Esophagus (tissue), 2 donors: ENCODE measurements at regions not wholly inside any gene's neighbourhood (a gene's known extent, or its start where the extent isn't known, plus 50 kb on each side); places are given as distances from the start of the nearest gene placed in this dataset.

Source experiments
- H3K27ac ChIP-seq, 2 donors: one replicate each; pipeline ENCODE4 v1.5.1; 2013; ENCODE audit warnings: low read depth in 2 of 2, mild to moderate bottlenecking in 2 of 2, inconsistent platforms in 1 of 2, low read length in 1 of 2, moderate library complexity in 1 of 2
- H3K27me3 ChIP-seq, 2 donors: one replicate each; pipeline ENCODE4 v1.6.1; 2013; ENCODE audit warnings: low read length in 2 of 2, control low read depth in 1 of 2, mild to moderate bottlenecking in 1 of 2; ENCODE audit not compliant: insufficient read depth in 2 of 2, control insufficient read depth in 1 of 2
- H3K36me3 ChIP-seq, 2 donors: one replicate each; pipeline ENCODE4 v1.6.1; 2013; ENCODE audit warnings: low read length in 1 of 2; ENCODE audit not compliant: control insufficient read depth in 2 of 2, insufficient read depth in 2 of 2
- H3K4me1 ChIP-seq, 2 donors: one replicate each; pipeline ENCODE4 v1.6.1; 2013; ENCODE audit warnings: low read length in 1 of 2; ENCODE audit not compliant: control insufficient read depth in 2 of 2, insufficient read depth in 2 of 2
- H3K4me3 ChIP-seq, 2 donors: one replicate each; pipeline ENCODE4 v1.5.1; 2013; ENCODE audit warnings: low read length in 2 of 2, mild to moderate bottlenecking in 2 of 2, low read depth in 1 of 2, moderate library complexity in 1 of 2
- H3K9me3 ChIP-seq, 2 donors: one replicate each; pipeline ENCODE4 v1.6.1; 2013; ENCODE audit warnings: mild to moderate bottlenecking in 2 of 2, low read depth in 1 of 2, low read length in 1 of 2, moderate library complexity in 1 of 2; ENCODE audit not compliant: control insufficient read depth in 2 of 2, insufficient read depth in 1 of 2
- WGBS, 2 donors: extraction: QIAGEN DNeasy Blood & Tissue Kit; methylation state at CpG; one replicate each; pipeline ENCODE4 v1.1.7; 2013; 5-methylcytosine and 5-hydroxymethylcytosine counted together
- donor health status: healthy with polysubstance abuse.
- donor health status: Bipolar disorder and iron deficiency.

- no peaks in the 10 kb centered on the region for H3K36me3 ChIP-seq
- no peak overlapping the region for H3K4me3 ChIP-seq
- no peak overlapping the region for H3K27ac ChIP-seq
- WGBS, 2 donors, result 48 to 74% methylated on average over 1 of the region's 1 CpG
- H3K9me3 ChIP-seq, result no peaks in the 10 kb centered on the region
- no peaks in the 10 kb centered on the region for H3K27me3 ChIP-seq
- peaks cover 0 to 2% of the 10 kb centered on the region in 2 donors for H3K4me1 ChIP-seq
These were observed 106.7 kb upstream of the PTPN3 start for GRCh38 chr9:109604781-109605180.

- H3K27me3 ChIP-seq, result no peaks in the 10 kb centered on the region
- H3K36me3 ChIP-seq, result no peaks in the 10 kb centered on the region
- no peaks in the 10 kb centered on the region for H3K4me1 ChIP-seq
- H3K4me3 ChIP-seq, result no peak overlapping the region
- H3K9me3 ChIP-seq, result no peaks in the 10 kb centered on the region
- no peak overlapping the region for H3K27ac ChIP-seq
- WGBS, 2 donors, result 89 to 93% methylated on average over 1 of the region's 1 CpG
These were observed 111.0 kb upstream of the PTPN3 start for GRCh38 chr9:109609060-109609459.

GRCh38 chr9:109616571-109617120, 118.5 kb upstream of the PTPN3 start:
- H3K27me3 ChIP-seq, result no peaks in the 10 kb centered on the region
- H3K9me3 ChIP-seq, result peaks cover 0 to 4% of the 10 kb centered on the region in 2 donors
- no peak overlapping the region for H3K27ac ChIP-seq
- H3K4me3 ChIP-seq, result no peak overlapping the region
- 76 to 84% methylated on average over 1 of the region's 1 CpG for WGBS, 2 donors
- H3K4me1 ChIP-seq, result no peaks in the 10 kb centered on the region
- no peaks in the 10 kb centered on the region for H3K36me3 ChIP-seq

- no peak overlapping the region for H3K27ac ChIP-seq
- WGBS, 2 donors, result 54 to 69% methylated on average over 3 of the region's 3 CpGs
- no peaks in the 10 kb centered on the region for H3K36me3 ChIP-seq
- no peaks in the 10 kb centered on the region for H3K4me1 ChIP-seq
- peaks cover 0 to 4% of the 10 kb centered on the region in 2 donors for H3K9me3 ChIP-seq
- H3K4me3 ChIP-seq, result no peak overlapping the region
- no peaks in the 10 kb centered on the region for H3K27me3 ChIP-seq
These were observed 121.2 kb upstream of the PTPN3 start for GRCh38 chr9:109619310-109619709.

- Histone ChIP-seq H3K36me3 (no peaks in the 10 kb centered on the region), H3K4me1 (no peaks in the 10 kb centered on the region), H3K27ac (no peak overlapping the region), H3K27me3 (peaks cover 0 to 2% of the 10 kb centered on the region in 2 donors), H3K4me3 (no peak overlapping the region), H3K9me3 (no peaks in the 10 kb centered on the region)
- 72 to 82% methylated on average over 3 of the region's 3 CpGs for WGBS, 2 donors
These were observed 126.0 kb upstream of the PTPN3 start for GRCh38 chr9:109624143-109624542.

- 50 to 62% methylated on average over 1 of the region's 1 CpG for WGBS, 2 donors
- H3K4me1 ChIP-seq, result no peaks in the 10 kb centered on the region
- H3K9me3 ChIP-seq, result no peaks in the 10 kb centered on the region
These were observed 126.8 kb upstream of the PTPN3 start for GRCh38 chr9:109624896-109625295.

GRCh38 chr9:109627042-109627441, 128.9 kb upstream of the PTPN3 start:
- H3K27ac ChIP-seq, result no peak overlapping the region
- no peaks in the 10 kb centered on the region for H3K9me3 ChIP-seq
- no peak overlapping the region for H3K4me3 ChIP-seq
- H3K36me3 ChIP-seq, result no peaks in the 10 kb centered on the region
- peaks cover 0 to 2% of the 10 kb centered on the region in 2 donors for H3K27me3 ChIP-seq
- WGBS, 2 donors, result 76 to 78% methylated on average over 4 of the region's 4 CpGs
- no peaks in the 10 kb centered on the region for H3K4me1 ChIP-seq

More at GRCh38 chr9:109624896-109625295, 126.8 kb upstream of the PTPN3 start:
- Histone ChIP-seq H3K27ac (no peak overlapping the region), H3K4me3 (no peak overlapping the region), H3K27me3 (peaks cover 0 to 2% of the 10 kb centered on the region in 2 donors), H3K36me3 (no peaks in the 10 kb centered on the region)

GRCh38 chr9:109629615-109630014, 131.5 kb upstream of the PTPN3 start:
- no peaks in the 10 kb centered on the region for H3K36me3 ChIP-seq
- H3K27ac ChIP-seq, result no peak overlapping the region
- 39 to 62% methylated on average over 1 of the region's 1 CpG for WGBS, 2 donors
- no peaks in the 10 kb centered on the region for H3K4me1 ChIP-seq
- H3K9me3 ChIP-seq, result no peaks in the 10 kb centered on the region
- peaks cover 0 to 6% of the 10 kb centered on the region in 2 donors for H3K27me3 ChIP-seq
- no peak overlapping the region for H3K4me3 ChIP-seq

GRCh38 chr9:109632817-109633216, 134.7 kb upstream of the PTPN3 start:
- H3K9me3 ChIP-seq, result no peaks in the 10 kb centered on the region
- WGBS, 2 donors, result 75 to 77% methylated on average over 2 of the region's 2 CpGs
- no peak overlapping the region for H3K27ac ChIP-seq
- H3K27me3 ChIP-seq, result peaks cover 0 to 6% of the 10 kb centered on the region in 2 donors
- H3K4me3 ChIP-seq, result no peak overlapping the region
- H3K4me1 ChIP-seq, result no peaks in the 10 kb centered on the region
- H3K36me3 ChIP-seq, result no peaks in the 10 kb centered on the region
